Fibroblast of lung (primary cell): ENCODE measurements at regions not wholly inside any gene's neighbourhood (a gene's known extent, or its start where the extent isn't known, plus 50 kb on each side); places are given as distances from the start of the nearest gene placed in this dataset.

Experiments
- DNase-seq, 2 donors: peaks; one replicate each; pipeline versions ENCODE4 v3.0.0 to v3.0.0-alpha.2; 2010; ENCODE audit warnings: low read depth in 2 of 2
- H2AFZ ChIP-seq: 2 replicates; pipeline ENCODE4 v1.5.1; 2012; ENCODE audit warnings: low read length, control low read depth, inconsistent platforms
- H3K27ac ChIP-seq: 2 replicates; pipeline ENCODE4 v1.5.1; 2011; ENCODE audit warnings: low read length, control low read depth; ENCODE audit not compliant: insufficient read depth
- H3K27me3 ChIP-seq: 2 replicates; pipeline ENCODE4 v1.5.1; 2011; ENCODE audit warnings: mild to moderate bottlenecking, low read length; ENCODE audit not compliant: control insufficient read depth, insufficient read depth
- H3K36me3 ChIP-seq: 2 replicates; pipeline ENCODE4 v1.5.1; 2011; ENCODE audit warnings: low read length; ENCODE audit not compliant: control insufficient read depth, insufficient read depth
- H3K4me1 ChIP-seq: 2 replicates; pipeline ENCODE4 v1.5.1; 2011; ENCODE audit warnings: low read length; ENCODE audit not compliant: control insufficient read depth, insufficient read depth; ENCODE audit errors: extremely low read depth
- H3K4me2 ChIP-seq: 2 replicates; pipeline ENCODE4 v1.5.1; 2011; ENCODE audit warnings: low read length, control low read depth; ENCODE audit not compliant: insufficient read depth; ENCODE audit errors: extremely low read depth
- H3K4me3 ChIP-seq, 4 experiments: fragments of 200-600 bp in 1 of 4; sonication (generic) in 1 of 4; replicated peaks in 1 of 4; 2 replicates each; pipeline ENCODE4 v1.5.1; 2011 to 2016; ENCODE audit warnings: low read length in 4 of 4, low read depth in 3 of 4, mild to moderate bottlenecking in 3 of 4, control low read depth in 2 of 4, inconsistent platforms in 1 of 4, mixed read lengths in 1 of 4; ENCODE audit not compliant: insufficient read depth in 1 of 4; ENCODE audit errors: control extremely low read depth in 1 of 4
- H3K79me2 ChIP-seq: 2 replicates; pipeline ENCODE4 v1.5.1; 2012; ENCODE audit warnings: mild to moderate bottlenecking, low read length, inconsistent platforms; ENCODE audit not compliant: control insufficient read depth, insufficient read depth
- H3K9ac ChIP-seq: 2 replicates; pipeline ENCODE4 v1.5.1; 2011; ENCODE audit warnings: mild to moderate bottlenecking, low read length, control low read depth; ENCODE audit not compliant: insufficient read depth
- H3K9me3 ChIP-seq: 2 replicates; pipeline ENCODE4 v1.5.1; 2012; ENCODE audit warnings: low read depth, low read length; ENCODE audit not compliant: control insufficient read depth, insufficient read depth
- H4K20me1 ChIP-seq: 2 replicates; pipeline ENCODE4 v1.5.1; 2011; ENCODE audit warnings: low read length; ENCODE audit not compliant: control insufficient read depth, insufficient read depth; ENCODE audit errors: extremely low read depth
- EZH2 ChIP-seq: IDR thresholded peaks from 2 replicates; pipeline ENCODE4 v1.5.1; 2012; ENCODE audit warnings: low read length, control low read depth, mild to moderate bottlenecking; ENCODE audit errors: missing control alignments
- TF ChIP-seq, protein P1 (sequence below), 2 donors: IDR thresholded peaks in 1 of 2; conservative IDR thresholded peaks in 1 of 2; 1 replicate in 1 of 2; 2 replicates in 1 of 2; pipeline ENCODE4 v1.5.1; 2011 to 2012; ENCODE audit warnings: low read length in 2 of 2, control low read depth in 1 of 2, inconsistent platforms in 1 of 2, low read depth in 1 of 2, mild to moderate bottlenecking in 1 of 2

- Histone ChIP-seq H3K79me2 (no peaks in the 10 kb centered on the region), H3K4me1 (peaks cover 4% of the 10 kb centered on the region), H3K36me3 (no peaks in the 10 kb centered on the region), H3K9me3 (no peaks in the 10 kb centered on the region), H3K4me2 (no peak overlapping the region), H3K27me3 (no peaks in the 10 kb centered on the region), H3K9ac (no peak overlapping the region), H2AFZ (no peak overlapping the region), H3K27ac (no peak overlapping the region), H3K4me3 (no peak overlapping the region), H4K20me1 (no peaks in the 10 kb centered on the region)
- no peak for DNase-seq
- TF ChIP-seq EZH2 = no peak
- TF ChIP-seq, protein P1, sequence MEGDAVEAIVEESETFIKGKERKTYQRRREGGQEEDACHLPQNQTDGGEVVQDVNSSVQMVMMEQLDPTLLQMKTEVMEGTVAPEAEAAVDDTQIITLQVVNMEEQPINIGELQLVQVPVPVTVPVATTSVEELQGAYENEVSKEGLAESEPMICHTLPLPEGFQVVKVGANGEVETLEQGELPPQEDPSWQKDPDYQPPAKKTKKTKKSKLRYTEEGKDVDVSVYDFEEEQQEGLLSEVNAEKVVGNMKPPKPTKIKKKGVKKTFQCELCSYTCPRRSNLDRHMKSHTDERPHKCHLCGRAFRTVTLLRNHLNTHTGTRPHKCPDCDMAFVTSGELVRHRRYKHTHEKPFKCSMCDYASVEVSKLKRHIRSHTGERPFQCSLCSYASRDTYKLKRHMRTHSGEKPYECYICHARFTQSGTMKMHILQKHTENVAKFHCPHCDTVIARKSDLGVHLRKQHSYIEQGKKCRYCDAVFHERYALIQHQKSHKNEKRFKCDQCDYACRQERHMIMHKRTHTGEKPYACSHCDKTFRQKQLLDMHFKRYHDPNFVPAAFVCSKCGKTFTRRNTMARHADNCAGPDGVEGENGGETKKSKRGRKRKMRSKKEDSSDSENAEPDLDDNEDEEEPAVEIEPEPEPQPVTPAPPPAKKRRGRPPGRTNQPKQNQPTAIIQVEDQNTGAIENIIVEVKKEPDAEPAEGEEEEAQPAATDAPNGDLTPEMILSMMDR (conservative IDR thresholded peaks at IDR 0.05 in 1 of 2, IDR thresholded peaks at IDR 0.05 in 1 of 2; ENCODE audit: low read depth in 1 of 2, low read length in 2 of 2) = no peak
Measured at GRCh38 chr1:81672766-81673165, 128.0 kb upstream of the ADGRL2 start.

- H3K36me3 ChIP-seq = no peaks in the 10 kb centered on the region
- H3K9me3 ChIP-seq = no peaks in the 10 kb centered on the region
- no peak overlapping the region for H3K4me3 ChIP-seq
- H3K27ac ChIP-seq = peak overlapping the region; percentile 77
- DNase-seq = no peak
- peaks cover 4% of the 10 kb centered on the region for H3K4me1 ChIP-seq
- no peak overlapping the region for H3K9ac ChIP-seq
- H3K27me3 ChIP-seq = no peaks in the 10 kb centered on the region
- TF ChIP-seq, protein P1 (conservative IDR thresholded peaks at IDR 0.05 in 1 of 2, IDR thresholded peaks at IDR 0.05 in 1 of 2; ENCODE audit: low read depth in 1 of 2, low read length in 2 of 2) = no peak
- TF ChIP-seq EZH2 = no peak
- no peak overlapping the region for H3K4me2 ChIP-seq
- no peaks in the 10 kb centered on the region for H3K79me2 ChIP-seq
- H2AFZ ChIP-seq = peak overlapping the region; percentile 48
- H4K20me1 ChIP-seq = no peaks in the 10 kb centered on the region
Measured at GRCh38 chr1:81671038-81671437, 129.7 kb upstream of the ADGRL2 start.

GRCh38 chr1:81670286-81670685 lies 130.4 kb upstream of the ADGRL2 start:
- no peak overlapping the region for H3K4me2 ChIP-seq
- peak overlapping the region; percentile 77 for H3K27ac ChIP-seq
- TF ChIP-seq, protein P1 (conservative IDR thresholded peaks at IDR 0.05 in 1 of 2, IDR thresholded peaks at IDR 0.05 in 1 of 2; ENCODE audit: low read depth in 1 of 2, low read length in 2 of 2) = no peak
- no peak for TF ChIP-seq EZH2
- H3K9ac ChIP-seq = no peak overlapping the region
- H3K36me3 ChIP-seq = no peaks in the 10 kb centered on the region
- H4K20me1 ChIP-seq = no peaks in the 10 kb centered on the region
- H2AFZ ChIP-seq = peak overlapping the region; percentile 48
- no peaks in the 10 kb centered on the region for H3K27me3 ChIP-seq
- H3K9me3 ChIP-seq = no peaks in the 10 kb centered on the region
- DNase-seq = peak; percentile 96 to 97
- no peak overlapping the region for H3K4me3 ChIP-seq
- peaks cover 4% of the 10 kb centered on the region for H3K4me1 ChIP-seq
- H3K79me2 ChIP-seq = no peaks in the 10 kb centered on the region
